ENCODE measurements at regions not wholly inside any gene's neighbourhood (a gene's known extent, or its start where the extent isn't known, plus 50 kb on each side); places are given as distances from the start of the nearest gene placed in this dataset.

DNA sequence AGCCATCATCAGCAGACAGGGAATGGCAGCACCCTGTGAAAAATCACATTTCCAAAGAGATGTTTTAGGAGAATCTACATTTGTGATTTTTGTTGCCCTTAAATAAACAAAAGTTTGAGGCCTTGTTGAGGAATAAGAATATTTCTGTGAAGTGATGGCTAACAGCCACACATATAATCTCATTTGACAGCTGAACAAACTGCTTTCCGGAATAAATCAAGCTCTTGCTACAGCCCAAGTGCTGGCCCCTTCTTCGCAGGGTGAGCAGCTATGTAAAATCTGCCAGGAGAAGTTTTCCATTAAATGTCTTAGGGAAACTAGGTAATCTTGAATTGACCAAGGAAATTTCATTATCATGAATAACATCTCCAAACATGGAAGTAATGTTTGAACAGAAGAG, 106.4 kb upstream of the GPM6B start:
- no peak for DNase-seq (ENCODE audit: extremely low spot score)
- TF ChIP-seq ARNT (IDR thresholded peaks at IDR 0.05) (no peak), ZNF384 (IDR thresholded peaks at IDR 0.05) (no peak), FOXK2 (IDR thresholded peaks at IDR 0.05) (no peak), LEF1 (IDR thresholded peaks at IDR 0.05; ENCODE audit: borderline replicate concordance) (no peak), NFRKB (IDR thresholded peaks at IDR 0.05) (no peak), ELF4 (IDR thresholded peaks at IDR 0.05) (no peak), HDGF (IDR thresholded peaks at IDR 0.05; ENCODE audit: borderline replicate concordance) (no peak), FOXM1 (IDR thresholded peaks at IDR 0.05; ENCODE audit: borderline replicate concordance) (no peak), BHLHE40 (IDR thresholded peaks at IDR 0.05; ENCODE audit: borderline replicate concordance) (no peak), L3MBTL2 (conservative IDR thresholded peaks at IDR 0.05) (no peak), TARDBP (IDR thresholded peaks at IDR 0.05) (no peak), SUZ12 (IDR thresholded peaks at IDR 0.05) (no peak)
- TF ChIP-seq, protein P1, sequence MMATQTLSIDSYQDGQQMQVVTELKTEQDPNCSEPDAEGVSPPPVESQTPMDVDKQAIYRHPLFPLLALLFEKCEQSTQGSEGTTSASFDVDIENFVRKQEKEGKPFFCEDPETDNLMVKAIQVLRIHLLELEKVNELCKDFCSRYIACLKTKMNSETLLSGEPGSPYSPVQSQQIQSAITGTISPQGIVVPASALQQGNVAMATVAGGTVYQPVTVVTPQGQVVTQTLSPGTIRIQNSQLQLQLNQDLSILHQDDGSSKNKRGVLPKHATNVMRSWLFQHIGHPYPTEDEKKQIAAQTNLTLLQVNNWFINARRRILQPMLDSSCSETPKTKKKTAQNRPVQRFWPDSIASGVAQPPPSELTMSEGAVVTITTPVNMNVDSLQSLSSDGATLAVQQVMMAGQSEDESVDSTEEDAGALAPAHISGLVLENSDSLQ (IDR thresholded peaks at IDR 0.05) = no peak
- CTCF ChIA-PET = no interaction called here
- POLR2A ChIA-PET = no interaction called here

DNA sequence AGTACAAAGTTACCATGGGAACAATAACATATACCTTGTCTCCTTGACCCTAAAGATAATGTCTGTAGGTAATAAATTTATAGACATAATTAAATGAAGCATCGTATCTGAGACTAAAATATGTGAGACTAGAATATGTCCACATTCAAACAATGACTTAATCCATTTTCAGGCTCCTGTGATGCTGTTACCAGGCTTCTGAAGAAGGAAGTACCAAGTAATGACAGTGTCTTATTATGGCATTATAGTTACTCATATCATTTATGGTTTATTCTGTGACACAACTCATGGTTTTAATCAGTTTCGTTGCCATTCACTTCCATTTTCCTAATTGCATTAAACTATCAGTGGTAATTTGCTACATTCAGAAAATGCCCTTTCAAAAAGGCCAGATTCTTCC, 100.6 kb upstream of the GPM6B start:
- ChIA-PET POLR2A (no interaction called here), CTCF (no interaction called here)
- no peak for DNase-seq (ENCODE audit: extremely low spot score)
- no peak for TF ChIP-seq NFRKB (IDR thresholded peaks at IDR 0.05)
- TF ChIP-seq L3MBTL2 (conservative IDR thresholded peaks at IDR 0.05) = no peak
- no peak for TF ChIP-seq BHLHE40 (IDR thresholded peaks at IDR 0.05; ENCODE audit: borderline replicate concordance)
- no peak for TF ChIP-seq FOXM1 (IDR thresholded peaks at IDR 0.05; ENCODE audit: borderline replicate concordance)
- no peak for TF ChIP-seq FOXK2 (IDR thresholded peaks at IDR 0.05)
- no peak for TF ChIP-seq ZNF384 (IDR thresholded peaks at IDR 0.05)
- TF ChIP-seq ELF4 (IDR thresholded peaks at IDR 0.05) = no peak
- TF ChIP-seq, protein P1 (IDR thresholded peaks at IDR 0.05) = no peak
- no peak for TF ChIP-seq ARNT (IDR thresholded peaks at IDR 0.05)
- no peak for TF ChIP-seq SUZ12 (IDR thresholded peaks at IDR 0.05)
- TF ChIP-seq HDGF (IDR thresholded peaks at IDR 0.05; ENCODE audit: borderline replicate concordance) = no peak
- TF ChIP-seq FOXA1 (IDR thresholded peaks at IDR 0.05) = no peak

DNA sequence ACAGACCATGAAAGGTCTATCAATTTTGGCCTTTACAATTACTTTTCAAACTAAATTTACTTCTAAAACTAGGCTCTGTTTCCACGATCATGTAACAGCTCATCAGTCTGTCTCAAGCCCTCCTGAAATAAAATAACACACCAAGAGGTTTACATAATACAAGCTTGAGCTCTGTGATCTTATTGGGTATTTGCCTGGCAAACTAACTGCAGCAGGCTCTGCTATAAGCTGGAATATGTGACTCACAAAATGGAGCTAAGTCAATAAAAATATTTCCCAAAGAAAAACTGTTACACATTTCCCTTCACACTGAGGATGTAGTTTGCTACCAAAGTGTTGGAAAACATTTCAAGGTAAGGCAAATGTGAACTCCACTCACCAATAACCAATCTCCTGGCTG, 94.7 kb upstream of the GPM6B start:
- no peak for DNase-seq (ENCODE audit: extremely low spot score)
- CTCF ChIA-PET = interaction anchor here (0.5 kb wide), 1 partner anchor 23 kb away, joined by 3 read pairs; no protein-coding TSS in a partner anchor
- TF ChIP-seq SP1 (IDR thresholded peaks at IDR 0.05) (no peak), ZNF384 (IDR thresholded peaks at IDR 0.05) (no peak), LEF1 (IDR thresholded peaks at IDR 0.05; ENCODE audit: borderline replicate concordance) (no peak), CTBP1 (IDR thresholded peaks at IDR 0.05; ENCODE audit: borderline replicate concordance) (no peak), BHLHE40 (IDR thresholded peaks at IDR 0.05; ENCODE audit: borderline replicate concordance) (no peak), NFRKB (IDR thresholded peaks at IDR 0.05) (no peak), ELF4 (IDR thresholded peaks at IDR 0.05) (no peak), FOXM1 (IDR thresholded peaks at IDR 0.05; ENCODE audit: borderline replicate concordance) (no peak), HDGF (IDR thresholded peaks at IDR 0.05; ENCODE audit: borderline replicate concordance) (no peak), L3MBTL2 (conservative IDR thresholded peaks at IDR 0.05) (no peak)
- POLR2A ChIA-PET = interaction anchor here (1.4 kb wide), 1 partner anchor 118 kb away, joined by 3 read pairs; the partner anchor contains the start of gene GEMIN8

DNA sequence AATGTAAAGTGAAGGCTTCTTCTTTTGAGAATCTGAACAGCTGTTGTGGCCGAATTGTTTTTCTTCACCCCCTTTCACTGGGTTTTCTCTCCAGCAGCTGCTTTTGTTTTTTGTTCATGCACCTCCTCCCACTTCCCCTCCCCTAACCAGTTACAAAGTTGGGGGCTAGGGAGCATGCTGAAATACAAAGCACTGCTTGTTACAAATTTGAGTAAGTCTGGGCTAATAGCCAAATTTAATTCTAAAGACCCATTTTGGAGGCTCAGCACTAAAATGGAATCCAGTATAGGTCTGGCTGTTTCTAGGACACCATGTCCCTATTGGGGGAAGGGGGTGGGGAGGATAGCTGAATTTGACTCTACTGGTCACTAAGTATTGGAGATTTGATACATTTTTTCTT, 89.2 kb upstream of the GPM6B start:
- DNase-seq (ENCODE audit: extremely low spot score) = no peak
- ChIA-PET POLR2A (no interaction called here), CTCF (no interaction called here)
- no peak for TF ChIP-seq NFRKB (IDR thresholded peaks at IDR 0.05)
- TF ChIP-seq ZNF384 (IDR thresholded peaks at IDR 0.05) = no peak

DNA sequence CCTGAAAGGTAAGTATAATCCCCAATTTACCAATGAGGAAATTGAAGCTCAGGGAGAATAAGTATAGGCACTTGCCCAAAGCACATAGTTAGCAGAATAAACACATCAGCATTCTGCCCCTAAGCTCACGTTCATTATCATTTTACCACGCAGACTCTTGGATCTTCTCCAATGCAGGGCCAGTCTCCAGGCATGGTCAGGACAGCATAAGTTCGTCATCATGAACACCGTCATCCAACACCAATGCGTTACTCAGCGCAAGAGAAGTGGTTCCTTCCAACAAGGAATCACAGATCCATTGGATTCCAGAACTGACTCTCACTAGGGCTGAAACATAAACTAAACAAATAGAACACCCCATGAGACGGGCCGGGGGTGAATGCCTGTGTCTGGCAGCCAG, 86.5 kb upstream of the GPM6B start:
- no peak for DNase-seq (ENCODE audit: extremely low spot score)
- CTCF ChIA-PET = interaction anchor here (0.6 kb wide), 1 partner anchor 123 kb away, joined by 3 read pairs; no protein-coding TSS in a partner anchor
- POLR2A ChIA-PET = no interaction called here
- no peak for TF ChIP-seq L3MBTL2 (conservative IDR thresholded peaks at IDR 0.05)
- no peak for TF ChIP-seq FOXA1 (IDR thresholded peaks at IDR 0.05)
- TF ChIP-seq, protein P1 (IDR thresholded peaks at IDR 0.05) = no peak
- TF ChIP-seq LEF1 (IDR thresholded peaks at IDR 0.05; ENCODE audit: borderline replicate concordance) = no peak
- no peak for TF ChIP-seq FOXM1 (IDR thresholded peaks at IDR 0.05; ENCODE audit: borderline replicate concordance)
- no peak for TF ChIP-seq FOXK2 (IDR thresholded peaks at IDR 0.05)
- TF ChIP-seq NFRKB (IDR thresholded peaks at IDR 0.05) = no peak
- TF ChIP-seq ELF4 (IDR thresholded peaks at IDR 0.05) = no peak
- TF ChIP-seq BHLHE40 (IDR thresholded peaks at IDR 0.05; ENCODE audit: borderline replicate concordance) = no peak
- no peak for TF ChIP-seq TARDBP (IDR thresholded peaks at IDR 0.05)

DNA sequence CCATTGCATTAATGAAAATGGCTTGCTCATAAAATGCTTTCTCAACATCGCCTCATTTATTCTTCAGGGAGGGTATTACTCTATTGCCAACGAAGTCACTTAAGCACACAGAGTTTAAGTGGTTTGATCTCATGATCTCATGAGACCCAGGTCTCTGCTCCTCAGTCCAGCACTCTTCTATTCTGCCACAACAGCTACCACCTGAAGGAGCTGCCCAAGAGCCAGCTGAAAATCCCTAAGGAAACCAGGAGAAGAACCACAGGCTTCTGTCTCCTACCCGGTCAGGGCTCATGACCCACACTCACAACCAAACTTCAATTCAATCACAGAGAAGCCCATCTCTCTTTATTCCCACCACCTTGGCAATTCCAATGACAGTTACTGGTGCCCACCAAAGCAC, 85.5 kb upstream of the GPM6B start:
- no peak for TF ChIP-seq NFRKB (IDR thresholded peaks at IDR 0.05)
- TF ChIP-seq HDGF (IDR thresholded peaks at IDR 0.05; ENCODE audit: borderline replicate concordance) = no peak
- TF ChIP-seq CTBP1 (IDR thresholded peaks at IDR 0.05; ENCODE audit: borderline replicate concordance) = no peak
- TF ChIP-seq FOXA1 (IDR thresholded peaks at IDR 0.05) = no peak
- TF ChIP-seq LEF1 (IDR thresholded peaks at IDR 0.05; ENCODE audit: borderline replicate concordance) = no peak
- TF ChIP-seq L3MBTL2 (conservative IDR thresholded peaks at IDR 0.05) = no peak
- no peak for TF ChIP-seq FOXM1 (IDR thresholded peaks at IDR 0.05; ENCODE audit: borderline replicate concordance)
- TF ChIP-seq ZNF384 (IDR thresholded peaks at IDR 0.05) = no peak
- no peak for TF ChIP-seq TARDBP (IDR thresholded peaks at IDR 0.05)
- no peak for TF ChIP-seq FOXK2 (IDR thresholded peaks at IDR 0.05)
- TF ChIP-seq SUZ12 (IDR thresholded peaks at IDR 0.05) = no peak
- no peak for TF ChIP-seq BHLHE40 (IDR thresholded peaks at IDR 0.05; ENCODE audit: borderline replicate concordance)
- no peak for TF ChIP-seq ELF4 (IDR thresholded peaks at IDR 0.05)
- no peak for TF ChIP-seq ARNT (IDR thresholded peaks at IDR 0.05)
- TF ChIP-seq, protein P1 (IDR thresholded peaks at IDR 0.05) = no peak
- TF ChIP-seq SP1 (IDR thresholded peaks at IDR 0.05) = no peak
- ChIA-PET CTCF (no interaction called here), POLR2A (no interaction called here)
- DNase-seq (ENCODE audit: extremely low spot score) = no peak
